ENCODE measurements at regions not wholly inside any gene's neighbourhood (a gene's known extent, or its start where the extent isn't known, plus 50 kb on each side); places are given as distances from the start of the nearest gene placed in this dataset.

DNA sequence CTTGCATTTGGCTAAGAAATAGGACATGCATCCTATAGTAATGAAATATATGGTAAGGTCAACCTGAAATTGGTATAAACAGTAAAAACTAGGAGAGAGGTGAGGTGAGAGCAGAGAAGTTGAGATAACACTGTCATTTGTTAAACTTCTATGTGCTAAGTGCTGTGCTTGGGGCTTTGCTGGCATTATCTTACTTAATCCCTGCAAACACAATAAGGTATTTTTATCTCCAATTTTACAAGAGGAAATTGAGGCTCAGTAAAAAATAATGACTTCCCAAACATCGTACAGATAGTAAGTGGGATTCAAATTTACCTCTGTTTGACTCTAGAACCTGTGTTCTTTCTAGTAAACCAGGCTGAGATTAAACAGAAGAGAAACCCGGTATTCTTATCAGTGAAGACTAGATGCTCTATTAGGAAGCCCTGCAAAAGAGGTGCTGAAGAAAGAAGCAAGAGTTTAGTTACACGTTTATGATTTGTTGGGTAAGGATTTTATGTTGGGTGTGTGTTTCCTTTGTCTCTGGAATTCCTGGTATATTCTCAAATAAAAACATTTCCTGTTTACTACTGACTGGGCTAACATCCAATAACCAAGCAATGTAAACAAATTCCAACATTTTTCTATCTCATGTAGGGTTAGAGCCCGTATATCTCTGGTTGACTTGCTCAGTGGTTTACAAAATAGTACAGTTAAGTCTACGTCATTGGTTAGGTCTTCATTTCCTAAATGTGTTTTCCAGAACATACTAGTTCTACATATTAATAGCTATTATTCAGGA, 137.3 kb upstream of the FNDC3A start:
- CTCF ChIA-PET = no interaction called here
- TF ChIP-seq, protein P1, sequence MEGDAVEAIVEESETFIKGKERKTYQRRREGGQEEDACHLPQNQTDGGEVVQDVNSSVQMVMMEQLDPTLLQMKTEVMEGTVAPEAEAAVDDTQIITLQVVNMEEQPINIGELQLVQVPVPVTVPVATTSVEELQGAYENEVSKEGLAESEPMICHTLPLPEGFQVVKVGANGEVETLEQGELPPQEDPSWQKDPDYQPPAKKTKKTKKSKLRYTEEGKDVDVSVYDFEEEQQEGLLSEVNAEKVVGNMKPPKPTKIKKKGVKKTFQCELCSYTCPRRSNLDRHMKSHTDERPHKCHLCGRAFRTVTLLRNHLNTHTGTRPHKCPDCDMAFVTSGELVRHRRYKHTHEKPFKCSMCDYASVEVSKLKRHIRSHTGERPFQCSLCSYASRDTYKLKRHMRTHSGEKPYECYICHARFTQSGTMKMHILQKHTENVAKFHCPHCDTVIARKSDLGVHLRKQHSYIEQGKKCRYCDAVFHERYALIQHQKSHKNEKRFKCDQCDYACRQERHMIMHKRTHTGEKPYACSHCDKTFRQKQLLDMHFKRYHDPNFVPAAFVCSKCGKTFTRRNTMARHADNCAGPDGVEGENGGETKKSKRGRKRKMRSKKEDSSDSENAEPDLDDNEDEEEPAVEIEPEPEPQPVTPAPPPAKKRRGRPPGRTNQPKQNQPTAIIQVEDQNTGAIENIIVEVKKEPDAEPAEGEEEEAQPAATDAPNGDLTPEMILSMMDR (IDR thresholded peaks at IDR 0.05; ENCODE audit: control extremely low read depth, extremely low read depth, low read depth, missing control alignments) = no peak
- POLR2A ChIA-PET = no interaction called here
- DNase-seq (ENCODE audit: extremely low spot score) = no peak

DNA sequence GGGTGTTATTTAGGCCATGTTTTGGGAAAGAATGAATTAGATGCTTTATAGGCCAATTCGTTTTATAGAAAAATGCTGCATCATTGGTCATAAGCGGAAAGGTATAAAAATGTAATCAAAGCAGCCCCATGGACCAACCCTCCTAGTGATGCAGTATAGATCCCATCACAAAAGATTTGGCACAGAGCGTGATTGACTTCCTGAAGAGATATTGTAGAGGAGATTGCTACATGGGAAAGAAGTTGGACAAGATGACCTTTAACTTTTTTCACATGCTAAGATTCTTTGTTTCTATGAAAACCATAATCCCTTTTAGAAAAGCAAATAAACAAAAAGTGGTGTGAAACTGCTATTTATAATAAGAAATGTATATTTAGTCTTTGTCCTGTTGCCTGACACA, 136.5 kb upstream of the FNDC3A start:
- no peak for DNase-seq (ENCODE audit: extremely low spot score)
- CTCF ChIA-PET = no interaction called here
- TF ChIP-seq, protein P1 (IDR thresholded peaks at IDR 0.05; ENCODE audit: control extremely low read depth, extremely low read depth, low read depth, missing control alignments) = no peak
- POLR2A ChIA-PET = no interaction called here

DNA sequence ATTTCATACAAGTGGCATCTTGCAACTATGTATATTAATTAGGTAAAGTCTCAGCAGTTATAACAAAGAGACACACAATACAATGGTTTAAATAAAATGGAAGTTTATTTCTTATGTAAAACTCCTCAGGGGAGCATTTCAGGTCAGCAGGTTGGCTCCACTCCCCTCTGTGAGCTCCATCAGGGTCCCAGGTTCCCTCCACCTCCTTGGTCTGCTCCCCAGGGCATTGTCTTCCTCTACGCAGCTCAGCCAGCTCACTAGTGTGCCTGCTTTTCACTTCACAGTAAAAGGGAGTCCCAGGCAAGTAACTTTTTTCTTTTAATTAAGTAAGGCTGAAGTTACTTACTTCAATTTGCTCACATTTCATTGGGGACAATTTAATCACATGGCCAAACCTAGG, 135.3 kb upstream of the FNDC3A start:
- no peak for DNase-seq (ENCODE audit: extremely low spot score)
- ChIA-PET CTCF (no interaction called here), POLR2A (no interaction called here)
- TF ChIP-seq, protein P1 (IDR thresholded peaks at IDR 0.05; ENCODE audit: control extremely low read depth, extremely low read depth, low read depth, missing control alignments) = no peak

DNA sequence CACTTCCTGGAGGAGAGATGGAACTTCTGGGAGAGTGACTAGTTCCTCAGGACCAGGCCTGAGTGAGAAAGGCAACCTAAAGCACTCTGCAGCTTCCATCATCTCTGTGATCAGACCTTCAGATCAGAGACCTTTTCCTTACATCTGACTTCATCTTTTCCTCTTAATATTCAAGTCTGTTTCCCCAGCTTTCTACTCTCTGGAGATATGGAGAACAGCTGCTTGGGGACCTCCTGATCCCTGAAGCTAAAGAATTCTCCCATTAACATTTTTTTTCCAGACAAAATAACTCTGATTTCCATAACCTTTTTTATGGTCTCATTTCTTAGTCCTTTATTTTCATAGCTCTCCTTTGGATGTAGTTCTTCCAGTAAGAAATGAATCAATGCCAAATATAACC, 133.4 kb upstream of the FNDC3A start:
- no peak for DNase-seq (ENCODE audit: extremely low spot score)
- TF ChIP-seq, protein P1 (IDR thresholded peaks at IDR 0.05; ENCODE audit: control extremely low read depth, extremely low read depth, low read depth, missing control alignments) = no peak
- ChIA-PET CTCF (no interaction called here), POLR2A (no interaction called here)

DNA sequence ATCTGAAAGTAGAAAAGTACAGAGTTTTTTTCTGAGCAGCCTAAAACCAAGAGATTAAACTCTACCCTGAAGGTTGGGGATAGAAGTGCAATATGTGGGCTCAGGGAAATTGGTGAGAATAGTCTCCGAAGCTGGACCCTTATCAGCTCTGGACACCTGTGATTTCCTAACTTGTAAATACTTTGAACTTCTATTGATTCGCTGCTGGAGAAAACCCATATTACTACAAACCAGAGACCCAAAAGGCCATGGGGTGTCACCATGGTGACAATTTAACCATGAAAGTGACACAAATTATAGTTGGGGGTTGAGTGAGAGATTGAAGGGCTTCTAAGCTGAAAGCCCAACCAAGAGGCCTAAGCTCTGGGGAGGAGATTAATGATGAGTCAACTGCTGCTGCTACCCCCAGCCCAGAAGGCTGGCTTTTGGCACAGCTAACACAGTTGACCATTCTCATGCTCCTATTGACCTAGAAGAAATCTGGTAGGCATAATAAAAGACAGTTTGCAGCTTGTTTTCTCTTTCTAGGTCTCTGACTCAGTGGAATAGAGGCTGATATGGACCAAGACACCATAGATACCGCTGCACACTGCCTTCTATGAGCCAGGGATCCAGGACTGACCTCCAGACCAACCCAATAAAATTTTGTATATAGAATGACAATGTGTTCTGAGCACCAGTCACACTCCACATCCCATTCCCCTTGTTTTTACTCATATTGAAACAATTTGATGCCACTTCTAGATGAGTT, 131.9 kb upstream of the FNDC3A start:
- ChIA-PET CTCF (interaction anchor here (1.1 to 1.4 kb wide), 2 partner anchors 11 to 12 kb away, joined by 3 to 4 read pairs; no protein-coding TSS in a partner anchor), POLR2A (no interaction called here)
- DNase-seq (ENCODE audit: extremely low spot score) = no peak
- TF ChIP-seq, protein P1 (IDR thresholded peaks at IDR 0.05; ENCODE audit: control extremely low read depth, extremely low read depth, low read depth, missing control alignments) = no peak

DNA sequence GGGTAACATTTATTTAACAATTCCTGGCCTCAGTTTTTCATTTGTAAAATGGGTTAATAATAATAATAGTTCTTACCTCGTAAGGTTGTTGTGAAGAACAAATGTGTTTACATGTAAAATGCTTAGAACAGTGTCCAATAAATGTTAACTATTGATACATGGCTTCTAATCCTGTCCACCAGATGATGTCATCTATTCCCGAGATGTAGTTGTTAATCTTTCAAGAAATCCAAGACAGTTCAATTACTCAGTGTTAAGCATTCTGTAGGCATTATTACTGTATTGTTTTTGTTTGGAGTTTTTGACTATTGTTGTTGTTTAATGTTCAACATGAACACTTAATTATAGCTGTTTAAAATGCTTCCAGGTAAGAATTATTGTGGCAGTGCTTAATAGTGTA, 131.0 kb upstream of the FNDC3A start:
- TF ChIP-seq, protein P1 (IDR thresholded peaks at IDR 0.05; ENCODE audit: control extremely low read depth, extremely low read depth, low read depth, missing control alignments) = no peak
- POLR2A ChIA-PET = no interaction called here
- no peak for DNase-seq (ENCODE audit: extremely low spot score)
- CTCF ChIA-PET = no interaction called here
